Stomach (tissue), 4 donors: ENCODE measurements at regions not wholly inside any gene's neighbourhood (a gene's known extent, or its start where the extent isn't known, plus 50 kb on each side); places are given as distances from the start of the nearest gene placed in this dataset.

Source experiments
- EP300 ChIP-seq: sonication (generic); formaldehyde crosslinking; IDR thresholded peaks from one replicate; pipeline ENCODE4 v1.6.1; 2017; ENCODE audit warnings: antibody characterized with exemption
- TF ChIP-seq, protein P1 (sequence below), 7 experiments: fragments of 450-650 bp in 4 of 7; fragments of 200-600 bp in 3 of 7; sonication (generic) in 3 of 7; IDR thresholded peaks; one replicate each; pipeline ENCODE4 v1.5.1; 2016 to 2019; ENCODE audit warnings: antibody characterized with exemption in 7 of 7, control low read depth in 2 of 7, mild to moderate bottlenecking in 1 of 7

DNA sequence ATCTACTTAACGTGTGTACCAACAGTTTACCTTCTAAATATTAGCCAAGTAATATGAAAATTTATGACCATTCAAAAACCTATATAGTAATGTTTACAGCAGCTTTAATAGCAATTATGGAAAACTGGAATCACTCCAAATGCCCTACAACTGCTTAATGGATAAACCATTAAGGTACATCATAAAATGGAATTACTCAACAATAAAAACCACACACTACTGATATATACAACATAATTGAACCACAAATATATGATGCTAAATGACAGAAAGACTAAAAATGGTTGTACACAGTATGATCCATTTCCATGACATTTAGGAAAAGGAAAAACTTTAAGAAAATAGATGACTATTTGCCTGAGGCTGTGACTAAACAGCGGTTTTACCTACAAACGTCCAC, 467.1 kb upstream of the EPHA6 start:
- TF ChIP-seq, protein P1, sequence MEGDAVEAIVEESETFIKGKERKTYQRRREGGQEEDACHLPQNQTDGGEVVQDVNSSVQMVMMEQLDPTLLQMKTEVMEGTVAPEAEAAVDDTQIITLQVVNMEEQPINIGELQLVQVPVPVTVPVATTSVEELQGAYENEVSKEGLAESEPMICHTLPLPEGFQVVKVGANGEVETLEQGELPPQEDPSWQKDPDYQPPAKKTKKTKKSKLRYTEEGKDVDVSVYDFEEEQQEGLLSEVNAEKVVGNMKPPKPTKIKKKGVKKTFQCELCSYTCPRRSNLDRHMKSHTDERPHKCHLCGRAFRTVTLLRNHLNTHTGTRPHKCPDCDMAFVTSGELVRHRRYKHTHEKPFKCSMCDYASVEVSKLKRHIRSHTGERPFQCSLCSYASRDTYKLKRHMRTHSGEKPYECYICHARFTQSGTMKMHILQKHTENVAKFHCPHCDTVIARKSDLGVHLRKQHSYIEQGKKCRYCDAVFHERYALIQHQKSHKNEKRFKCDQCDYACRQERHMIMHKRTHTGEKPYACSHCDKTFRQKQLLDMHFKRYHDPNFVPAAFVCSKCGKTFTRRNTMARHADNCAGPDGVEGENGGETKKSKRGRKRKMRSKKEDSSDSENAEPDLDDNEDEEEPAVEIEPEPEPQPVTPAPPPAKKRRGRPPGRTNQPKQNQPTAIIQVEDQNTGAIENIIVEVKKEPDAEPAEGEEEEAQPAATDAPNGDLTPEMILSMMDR (IDR thresholded peaks at IDR 0.05): no peak
- no peak for TF ChIP-seq EP300
